T-helper 17 cell (primary cell): ENCODE measurements at regions not wholly inside any gene's neighbourhood (a gene's known extent, or its start where the extent isn't known, plus 50 kb on each side); places are given as distances from the start of the nearest gene placed in this dataset.
"Not testable (repeated sequence)": the region's sequence is repeated elsewhere in the genome, so short reads cannot be mapped to it uniquely, and the experiment has no call there.

ENCODE experiments used
- ATAC-seq: fragments of 150-1000 bp; cut with Tn5 transposase; 2 replicates; pipeline ENCODE4 v1.10.0; 2021; ENCODE audit warnings: mild to moderate bottlenecking, moderate library complexity
- DNase-seq, 3 donors: peaks; one replicate each; pipeline versions ENCODE4 v3.0.0 to v3.0.0-alpha.2; 2020 to 2021
- H3K9me3 ChIP-seq: one replicate; pipeline ENCODE4 v1.7.0; 2013; ENCODE audit warnings: low read length, mild to moderate bottlenecking; ENCODE audit not compliant: control insufficient read depth, poor library complexity, severe bottlenecking
- H3K27ac Mint-ChIP-seq: one replicate; pipeline ENCODE4 v1.8.0; 2022; ENCODE audit warnings: mild to moderate bottlenecking, moderate library complexity, mixed read lengths
- H3K27me3 Mint-ChIP-seq: one replicate; pipeline ENCODE4 v1.8.0; 2022; ENCODE audit warnings: mixed read lengths
- H3K36me3 Mint-ChIP-seq: one replicate; pipeline ENCODE4 v1.8.0; 2022; ENCODE audit warnings: low read depth, mixed read lengths
- H3K4me1 Mint-ChIP-seq: one replicate; pipeline ENCODE4 v1.8.0; 2022; ENCODE audit warnings: mild to moderate bottlenecking, mixed read lengths
- H3K4me3 Mint-ChIP-seq: one replicate; pipeline ENCODE4 v1.8.0; 2022; ENCODE audit warnings: mild to moderate bottlenecking, moderate library complexity, mixed read lengths

DNA sequence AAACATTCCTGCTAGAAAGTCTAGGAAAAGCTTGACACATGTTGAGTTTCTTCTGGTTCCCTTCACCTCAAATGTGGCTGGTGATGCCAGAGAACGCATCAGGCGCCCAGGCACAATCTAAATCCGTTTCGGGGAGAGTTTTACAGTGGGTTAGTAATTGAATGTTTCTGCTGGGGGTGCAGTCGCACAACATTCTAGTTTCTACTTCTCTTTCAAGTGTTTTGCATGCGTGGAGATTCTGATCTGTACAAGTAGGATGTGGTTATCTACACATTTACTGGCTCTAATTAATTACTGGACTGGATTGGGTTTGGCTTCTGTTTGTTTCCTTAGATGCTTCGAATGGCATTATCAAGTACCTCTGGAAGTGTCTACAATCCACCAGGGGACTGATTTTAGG lies 173.8 kb downstream of the TMEM26 start:
- Mint-ChIP-seq H3K4me1 (no peaks in the 10 kb centered on the region), H3K36me3 (no peaks in the 10 kb centered on the region), H3K27me3 (peaks cover 4% of the 10 kb centered on the region), H3K4me3 (no peak overlapping the region), H3K27ac (no peak overlapping the region)
- DNase-seq, result no peak
- no peak for ATAC-seq
- H3K9me3 ChIP-seq, result no peaks in the 10 kb centered on the region

DNA sequence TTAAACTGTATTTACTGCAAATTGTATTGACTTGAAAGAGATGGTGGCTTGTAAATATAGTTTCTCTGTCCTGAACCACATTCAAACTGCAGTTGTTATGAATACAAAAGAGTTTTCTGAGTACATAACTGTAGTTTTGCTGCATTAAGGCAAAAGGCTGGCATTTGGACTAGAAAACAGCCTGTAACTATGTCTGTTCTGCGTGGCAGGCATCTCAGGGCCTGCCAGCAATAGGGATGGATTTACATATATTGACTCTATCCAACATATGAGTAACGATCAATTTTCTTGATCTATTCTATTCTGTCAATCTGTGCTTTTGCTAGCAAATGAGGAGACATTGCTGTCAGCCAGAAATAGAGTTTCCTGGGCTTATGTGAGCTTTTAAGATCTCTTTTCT lies 174.6 kb downstream of the TMEM26 start:
- H3K4me1 Mint-ChIP-seq, result no peaks in the 10 kb centered on the region
- H3K4me3 Mint-ChIP-seq, result no peak overlapping the region
- H3K27ac Mint-ChIP-seq, result no peak overlapping the region
- H3K27me3 Mint-ChIP-seq, result peaks cover 6% of the 10 kb centered on the region
- DNase-seq, result no peak
- H3K9me3 ChIP-seq, result no peaks in the 10 kb centered on the region
- H3K36me3 Mint-ChIP-seq, result no peaks in the 10 kb centered on the region
- ATAC-seq, result no peak

DNA sequence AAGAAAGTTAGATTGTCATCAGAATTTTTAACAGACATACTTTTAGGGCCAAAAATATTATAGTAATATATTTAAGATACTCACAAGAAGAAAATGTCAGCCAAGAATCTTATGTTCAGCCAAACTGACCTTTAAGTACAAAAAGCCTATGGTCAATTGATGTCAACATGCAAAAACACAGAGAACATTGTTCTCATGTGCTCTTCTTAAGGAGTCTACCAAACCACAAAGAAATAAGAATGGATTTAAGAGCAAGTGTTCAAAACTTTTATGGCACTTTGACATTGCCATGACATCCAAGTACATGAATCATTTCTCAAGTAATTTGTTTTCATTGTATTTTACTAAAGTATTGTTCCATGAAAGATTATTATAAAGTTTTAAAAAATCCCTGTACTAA lies 180.4 kb downstream of the TMEM26 start:
- DNase-seq (no peak), ATAC-seq (no peak)
- no peak overlapping the region for H3K4me3 Mint-ChIP-seq
- no peak overlapping the region for H3K27ac Mint-ChIP-seq
- H3K27me3 Mint-ChIP-seq, result peaks cover 6% of the 10 kb centered on the region
- H3K4me1 Mint-ChIP-seq, result no peaks in the 10 kb centered on the region
- no peaks in the 10 kb centered on the region for H3K9me3 ChIP-seq
- no peaks in the 10 kb centered on the region for H3K36me3 Mint-ChIP-seq

DNA sequence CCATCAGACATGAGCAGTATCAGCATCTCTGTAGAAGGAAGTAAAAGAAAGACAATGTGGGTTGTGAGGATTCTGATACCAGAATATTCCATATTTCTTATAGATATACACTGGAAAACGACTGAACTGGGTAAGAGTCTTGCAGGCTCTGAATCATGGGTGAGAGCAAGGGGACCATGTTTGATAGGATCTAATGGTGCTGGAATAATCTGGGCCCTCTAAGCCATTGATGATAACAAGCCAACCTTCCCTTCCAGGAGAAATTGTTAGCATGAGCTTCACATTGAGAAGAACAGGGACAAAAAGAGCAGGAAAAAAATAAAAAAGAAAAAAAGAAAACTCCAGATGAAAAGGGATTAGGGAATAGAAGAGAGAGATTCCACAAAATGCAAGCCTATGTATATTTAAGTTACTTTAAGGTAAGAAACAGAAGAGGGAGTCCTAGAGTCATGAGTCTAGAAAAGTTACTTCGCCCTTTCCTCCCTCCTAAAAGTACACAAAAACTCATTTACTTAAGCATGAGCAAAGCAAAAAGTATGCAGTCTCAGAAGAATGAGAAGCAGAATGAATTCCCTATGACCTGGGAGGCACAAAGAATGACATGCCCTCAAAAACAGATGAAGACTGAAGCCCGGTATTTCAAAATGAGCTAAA lies 181.9 kb downstream of the TMEM26 start:
- no peaks in the 10 kb centered on the region for H3K9me3 ChIP-seq
- no peak for ATAC-seq
- no peak overlapping the region for H3K27ac Mint-ChIP-seq
- peaks cover 12% of the 10 kb centered on the region for H3K27me3 Mint-ChIP-seq
- no peaks in the 10 kb centered on the region for H3K4me1 Mint-ChIP-seq
- H3K4me3 Mint-ChIP-seq, result no peak overlapping the region
- no peak for DNase-seq
- no peaks in the 10 kb centered on the region for H3K36me3 Mint-ChIP-seq

DNA sequence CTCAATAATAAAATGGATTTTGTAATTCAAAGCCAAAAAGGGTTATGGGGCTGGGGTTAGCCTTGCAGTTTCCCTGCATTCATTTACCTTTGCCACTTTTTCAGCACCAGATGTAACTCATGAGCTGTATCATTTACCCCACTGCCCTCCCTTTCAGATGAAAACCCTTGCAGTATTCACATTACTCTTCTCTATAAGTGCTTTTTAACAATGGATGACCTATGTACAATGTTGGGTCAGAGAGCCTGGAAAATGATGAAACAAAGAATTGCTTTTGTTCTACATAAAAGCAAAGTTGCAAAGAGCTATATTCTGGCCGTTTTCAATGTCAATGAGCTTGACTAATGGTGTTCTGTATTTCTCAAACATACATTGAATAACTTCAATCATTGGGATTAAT lies 189.7 kb downstream of the TMEM26 start:
- H3K27me3 Mint-ChIP-seq, result peaks cover 13% of the 10 kb centered on the region
- ATAC-seq (no peak), DNase-seq (no peak)
- no peaks in the 10 kb centered on the region for H3K36me3 Mint-ChIP-seq
- no peaks in the 10 kb centered on the region for H3K4me1 Mint-ChIP-seq
- H3K9me3 ChIP-seq, result no peaks in the 10 kb centered on the region
- no peak overlapping the region for H3K4me3 Mint-ChIP-seq
- no peak overlapping the region for H3K27ac Mint-ChIP-seq

DNA sequence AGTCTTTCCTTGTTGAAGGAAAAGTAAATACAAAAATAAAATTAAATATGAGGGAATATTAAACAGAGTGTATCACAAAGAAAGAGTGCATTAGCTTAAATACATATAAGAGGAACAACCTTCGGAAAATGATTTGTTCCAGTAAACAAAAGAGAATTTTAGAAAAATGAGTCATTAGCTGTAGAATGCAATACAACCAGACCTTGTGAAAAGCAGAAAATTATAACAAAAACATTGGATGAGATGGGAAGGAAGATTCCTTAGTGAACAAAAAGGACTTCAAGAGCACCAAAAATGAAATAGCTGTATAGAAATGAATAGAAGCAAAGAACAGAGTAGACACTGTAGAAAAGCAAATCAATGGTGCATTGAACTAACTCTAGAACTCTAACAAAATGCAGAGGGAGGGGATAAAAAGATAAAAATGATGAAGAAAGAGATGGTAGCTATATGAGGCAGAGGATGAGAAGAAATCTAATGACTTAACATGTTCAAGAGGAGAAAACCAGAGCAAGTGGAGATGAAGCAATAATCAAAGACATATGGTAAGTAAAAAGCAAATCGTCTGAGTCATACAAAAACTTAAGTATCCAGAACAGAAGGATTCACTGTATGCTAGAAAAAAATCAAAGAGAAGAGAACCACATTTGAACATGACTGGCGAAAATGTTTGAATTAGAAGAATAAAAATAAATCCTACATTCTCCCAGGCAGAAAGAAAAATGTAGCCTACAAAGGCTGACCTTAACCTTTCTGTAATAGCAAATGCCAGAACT lies 190.5 kb downstream of the TMEM26 start:
- ATAC-seq, result no peak
- Mint-ChIP-seq H3K4me3 (no peak overlapping the region), H3K36me3 (no peaks in the 10 kb centered on the region), H3K4me1 (no peaks in the 10 kb centered on the region), H3K27ac (no peak overlapping the region), H3K27me3 (peaks cover 13% of the 10 kb centered on the region)
- H3K9me3 ChIP-seq, result no peaks in the 10 kb centered on the region
- DNase-seq, result no peak

DNA sequence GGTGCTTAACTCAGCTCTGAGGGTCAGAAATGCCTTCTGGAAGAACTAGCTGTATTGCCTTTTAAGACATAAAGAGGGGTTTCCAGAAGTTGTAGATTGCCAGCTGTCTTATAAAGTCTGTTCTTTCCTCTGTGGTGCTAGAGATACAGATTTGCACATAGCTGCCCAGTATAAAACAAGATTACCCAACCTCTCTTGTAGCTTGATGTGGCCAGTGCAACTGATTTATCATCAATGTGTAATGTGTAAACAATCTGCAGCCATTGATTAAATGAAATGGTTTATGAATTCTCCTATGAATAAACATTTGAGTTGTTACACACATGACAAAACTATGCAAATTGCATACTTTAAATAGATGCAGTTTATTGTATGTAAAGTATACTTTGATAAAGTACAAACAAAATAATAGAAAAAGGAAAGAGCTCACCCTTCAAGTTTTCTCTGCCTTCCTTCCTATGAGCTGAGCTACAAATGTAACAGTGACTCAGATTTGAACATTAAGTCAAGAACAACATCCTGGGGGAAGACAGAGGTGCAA lies 195.2 kb downstream of the TMEM26 start:
- no peak for DNase-seq
- no peaks in the 10 kb centered on the region for H3K4me1 Mint-ChIP-seq
- H3K36me3 Mint-ChIP-seq, result no peaks in the 10 kb centered on the region
- H3K27me3 Mint-ChIP-seq, result peaks cover 12% of the 10 kb centered on the region
- H3K4me3 Mint-ChIP-seq, result no peak overlapping the region
- H3K27ac Mint-ChIP-seq, result no peak overlapping the region
- ATAC-seq, result no peak
- no peaks in the 10 kb centered on the region for H3K9me3 ChIP-seq

DNA sequence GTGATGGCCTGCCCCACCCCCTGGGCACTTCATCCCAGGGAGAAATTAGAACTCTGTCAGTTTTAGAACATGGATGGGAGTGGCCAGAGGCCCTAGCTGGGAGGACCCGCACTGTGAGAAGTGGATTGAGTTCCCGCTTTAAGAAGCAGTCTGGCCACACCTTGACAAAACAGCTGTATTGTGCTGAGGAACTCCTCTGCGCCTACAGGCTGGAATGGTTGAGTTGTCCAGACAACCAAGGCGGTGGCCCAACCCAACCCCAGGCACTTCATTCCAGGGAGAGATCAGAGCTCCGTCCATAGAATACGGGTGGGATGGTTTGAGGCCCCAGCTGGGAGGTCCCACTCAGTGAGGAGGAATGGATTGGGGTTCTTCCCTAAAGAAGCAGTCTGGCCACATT lies 196.0 kb downstream of the TMEM26 start:
- no peak for ATAC-seq

DNA sequence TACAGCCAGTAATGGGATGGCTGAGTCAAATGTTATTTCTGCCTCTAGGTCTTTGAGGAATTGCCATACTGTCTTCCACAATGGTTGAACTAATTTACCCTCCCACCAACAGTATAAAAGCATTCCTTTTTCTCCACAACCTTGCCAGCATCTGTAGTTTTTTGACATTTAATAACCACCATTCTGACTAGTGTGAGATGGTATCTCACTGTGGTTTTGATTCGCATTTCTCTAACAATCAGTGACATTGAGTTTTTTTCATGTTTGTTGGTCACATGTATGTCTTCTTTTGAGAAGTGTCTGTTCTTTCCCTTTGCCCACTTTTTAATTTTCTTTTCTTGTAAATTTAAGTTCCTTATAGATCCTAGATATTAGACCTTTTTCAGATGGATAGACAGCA lies 200.9 kb downstream of the TMEM26 start:
- not testable (repeated sequence) for H3K4me1 Mint-ChIP-seq, DNase-seq, H3K4me3 Mint-ChIP-seq, ATAC-seq, H3K36me3 Mint-ChIP-seq, H3K27ac Mint-ChIP-seq, H3K27me3 Mint-ChIP-seq, H3K9me3 ChIP-seq

More for the DNA sequence above, 196.0 kb downstream of the TMEM26 start:
- H3K9me3 ChIP-seq, result no peaks in the 10 kb centered on the region
- Mint-ChIP-seq H3K27me3 (peaks cover 12% of the 10 kb centered on the region), H3K4me1 (no peaks in the 10 kb centered on the region), H3K36me3 (no peaks in the 10 kb centered on the region), H3K27ac (no peak overlapping the region), H3K4me3 (no peak overlapping the region)
- no peak for DNase-seq

DNA sequence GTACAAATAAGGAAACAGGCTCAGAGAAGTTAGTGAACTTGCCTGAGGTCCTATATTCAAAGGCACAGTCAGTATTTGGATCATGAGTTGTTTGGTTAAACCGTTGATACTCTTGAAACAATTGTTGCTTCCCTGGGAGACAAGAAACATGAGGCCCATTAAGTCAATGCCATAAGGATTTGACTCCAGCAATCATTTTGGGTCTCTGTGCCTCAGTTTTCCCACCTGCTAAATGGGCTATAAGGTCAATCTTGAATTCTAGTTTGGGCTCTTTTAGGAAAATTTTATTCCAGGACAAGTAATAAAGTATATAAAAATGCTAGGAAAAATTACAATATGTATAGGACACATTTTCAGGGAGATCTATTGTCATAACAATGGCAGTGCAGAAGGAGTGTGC lies 202.1 kb downstream of the TMEM26 start:
- Mint-ChIP-seq H3K4me1 (no peaks in the 10 kb centered on the region), H3K36me3 (no peaks in the 10 kb centered on the region)
- no peak for ATAC-seq

DNA sequence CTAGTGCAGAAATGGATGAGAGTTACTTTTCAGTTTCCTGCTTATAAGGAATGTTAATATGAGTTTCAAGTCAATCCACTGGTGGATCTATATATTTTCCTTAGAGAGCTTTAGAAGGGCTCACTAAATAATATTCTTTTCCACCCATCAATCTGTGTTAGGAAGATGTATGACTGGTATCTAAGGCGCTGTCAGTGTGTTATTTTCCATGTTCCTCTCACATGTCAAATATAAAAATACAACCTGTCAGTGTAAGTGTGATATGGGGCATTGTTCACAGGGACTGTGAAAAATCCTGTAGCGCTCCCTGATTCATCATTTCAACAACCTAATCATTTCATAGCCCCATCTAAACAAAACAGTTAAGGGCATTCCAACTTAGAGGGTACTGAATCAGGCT lies 203.1 kb downstream of the TMEM26 start:
- no peak for ATAC-seq

More for the DNA sequence above, 202.1 kb downstream of the TMEM26 start:
- Mint-ChIP-seq H3K4me3 (no peak overlapping the region), H3K27me3 (no peaks in the 10 kb centered on the region), H3K27ac (no peak overlapping the region)
- no peaks in the 10 kb centered on the region for H3K9me3 ChIP-seq
- DNase-seq, result no peak

DNA sequence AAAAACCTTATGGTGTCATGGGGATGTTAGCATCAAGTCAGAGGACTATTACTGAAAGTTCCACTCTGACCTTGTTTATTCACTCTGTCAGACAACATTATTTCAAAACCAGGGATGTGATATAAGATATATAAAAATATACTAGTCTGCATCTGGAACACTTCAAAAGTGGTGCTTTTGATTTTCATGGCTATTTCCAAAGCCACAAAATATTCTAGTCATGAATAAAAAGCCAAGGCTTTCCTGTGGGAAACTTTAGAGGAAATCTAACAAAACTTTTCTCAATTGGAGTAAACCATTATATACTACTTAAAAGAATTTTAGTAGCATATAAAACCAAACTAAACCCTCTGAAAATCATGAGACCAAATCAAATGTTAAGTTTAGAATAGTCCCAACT lies 205.2 kb downstream of the TMEM26 start:
- ATAC-seq, result no peak
- H3K4me3 Mint-ChIP-seq, result no peak overlapping the region
- H3K27me3 Mint-ChIP-seq, result no peaks in the 10 kb centered on the region
- H3K36me3 Mint-ChIP-seq, result no peaks in the 10 kb centered on the region
- no peak for DNase-seq
- no peaks in the 10 kb centered on the region for H3K4me1 Mint-ChIP-seq
- no peak overlapping the region for H3K27ac Mint-ChIP-seq
- H3K9me3 ChIP-seq, result no peaks in the 10 kb centered on the region

More for the DNA sequence above, 203.1 kb downstream of the TMEM26 start:
- Mint-ChIP-seq H3K4me3 (no peak overlapping the region), H3K4me1 (no peaks in the 10 kb centered on the region), H3K27ac (no peak overlapping the region), H3K36me3 (no peaks in the 10 kb centered on the region), H3K27me3 (no peaks in the 10 kb centered on the region)
- H3K9me3 ChIP-seq, result no peaks in the 10 kb centered on the region
- no peak for DNase-seq

DNA sequence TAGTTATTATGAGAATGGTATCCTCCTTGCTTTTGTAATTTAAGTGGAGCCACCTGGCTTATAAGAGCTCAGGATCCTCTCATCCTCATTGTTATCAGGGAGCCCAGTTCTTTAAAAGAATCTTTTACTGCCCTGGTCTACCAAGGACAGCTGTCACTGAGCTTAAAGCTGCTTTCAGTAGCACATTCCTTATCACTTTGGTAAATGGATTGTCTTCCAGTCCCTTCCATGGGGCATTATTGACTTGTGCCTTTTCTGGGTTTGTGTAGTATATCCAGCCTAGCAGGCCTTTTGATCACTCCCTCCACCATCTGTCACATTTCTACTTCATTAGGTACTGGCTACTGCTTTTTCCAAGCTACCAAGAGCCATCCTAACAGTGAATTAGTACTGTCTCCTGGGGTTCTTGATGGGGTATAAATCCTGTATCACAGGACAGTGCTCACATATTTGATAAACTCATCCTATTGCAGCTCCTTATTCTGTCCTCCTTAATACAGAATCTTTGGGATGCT lies 208.9 kb downstream of the TMEM26 start:
- Mint-ChIP-seq H3K4me3 (no peak overlapping the region), H3K27ac (no peak overlapping the region), H3K4me1 (no peaks in the 10 kb centered on the region), H3K27me3 (no peaks in the 10 kb centered on the region), H3K36me3 (no peaks in the 10 kb centered on the region)
- DNase-seq, result no peak
- no peak for ATAC-seq
- no peaks in the 10 kb centered on the region for H3K9me3 ChIP-seq
